GM10248 (cell line): ENCODE measurements at regions not wholly inside any gene's neighbourhood (a gene's known extent, or its start where the extent isn't known, plus 50 kb on each side); places are given as distances from the start of the nearest gene placed in this dataset.

Source experiments
- CTCF ChIA-PET: fragments of 300-600 bp; sonication (Branson Sonifier 250); formaldehyde crosslinking; extraction: SDS; loops from one replicate; lab custom pipeline; 2021; ENCODE audit warnings: antibody characterized with exemption; lab: Yijun Ruan, JAX
- POLR2A ChIA-PET: fragments of 350-650 bp; sonication (Branson Sonifier 250); formaldehyde crosslinking; extraction: SDS; loops from one replicate; lab custom pipeline; 2020; ENCODE audit warnings: antibody characterized with exemption; lab: Yijun Ruan, JAX
- DNase-seq: peaks from one replicate; pipeline ENCODE4 v3.0.0; 2012; ENCODE audit errors: extremely low spot score
- CTCF ChIP-seq: IDR thresholded peaks from 2 replicates; pipeline ENCODE4 v1.5.1; 2012; ENCODE audit warnings: mild to moderate bottlenecking, low read depth; ENCODE audit errors: extremely low read depth, missing control alignments, control extremely low read depth

GRCh38 chr2:53445383-53446070 is 322.1 kb upstream of the CHAC2 start:
- TF ChIP-seq CTCF: no peak
- ChIA-PET CTCF (interaction anchor here (0.9 kb wide), 1 partner anchor 22 kb away, joined by 3 read pairs; no protein-coding TSS in a partner anchor), POLR2A (no interaction called here)
- no peak for DNase-seq

- ChIA-PET POLR2A (no interaction called here), CTCF (no interaction called here)
- TF ChIP-seq CTCF: no peak
- no peak for DNase-seq
Observed at GRCh38 chr2:53442783-53443182, 324.8 kb upstream of the CHAC2 start.

- DNase-seq: no peak
- TF ChIP-seq CTCF: no peak
- POLR2A ChIA-PET: no interaction called here
- CTCF ChIA-PET: no interaction called here
Observed at GRCh38 chr2:53442093-53442492, 325.5 kb upstream of the CHAC2 start.

GRCh38 chr2:53438692-53439091 is 328.9 kb upstream of the CHAC2 start:
- POLR2A ChIA-PET: no interaction called here
- DNase-seq: no peak
- CTCF ChIA-PET: interaction anchor here (1.0 kb wide), 1 partner anchor 11 kb away, joined by 3 read pairs; no protein-coding TSS in a partner anchor
- no peak for TF ChIP-seq CTCF

GRCh38 chr2:53438100-53438499 is 329.5 kb upstream of the CHAC2 start:
- POLR2A ChIA-PET: no interaction called here
- CTCF ChIA-PET: interaction anchor here (1.0 kb wide), 1 partner anchor 10 kb away, joined by 3 read pairs; no protein-coding TSS in a partner anchor
- TF ChIP-seq CTCF: no peak
- no peak for DNase-seq

- no peak for TF ChIP-seq CTCF
- no peak for DNase-seq
- POLR2A ChIA-PET: no interaction called here
- CTCF ChIA-PET: interaction anchor here (1.0 kb wide), 1 partner anchor 10 kb away, joined by 3 read pairs; no protein-coding TSS in a partner anchor
Observed at GRCh38 chr2:53437371-53437770, 330.2 kb upstream of the CHAC2 start.

- no peak for TF ChIP-seq CTCF
- ChIA-PET POLR2A (no interaction called here), CTCF (no interaction called here)
- DNase-seq: no peak
Observed at GRCh38 chr2:53436882-53437281, 330.7 kb upstream of the CHAC2 start.
